MM.1S (cell line): ENCODE measurements at regions not wholly inside any gene's neighbourhood (a gene's known extent, or its start where the extent isn't known, plus 50 kb on each side); places are given as distances from the start of the nearest gene placed in this dataset.

Experiments
- DNase-seq: peaks from one replicate; pipeline ENCODE4 v3.0.0-alpha.2; 2015
- H2AFZ ChIP-seq: fragments of 300-600 bp; sonication (generic); 2 replicates; pipeline ENCODE4 v1.6.0; 2016; ENCODE audit warnings: antibody characterized with exemption, low read length
- H3F3A ChIP-seq: fragments of 300-600 bp; sonication (generic); 2 replicates; pipeline ENCODE4 v1.6.1; 2016; ENCODE audit warnings: mild to moderate bottlenecking, antibody characterized with exemption, low read length, moderate library complexity, mixed read lengths; ENCODE audit not compliant: insufficient read depth
- H3K27ac ChIP-seq: fragments of 300-600 bp; sonication (generic); 2 replicates; pipeline ENCODE4 v1.5.1; 2016; ENCODE audit warnings: mild to moderate bottlenecking, low read length
- H3K27me3 ChIP-seq: fragments of 300-600 bp; sonication (generic); replicated peaks from 2 replicates; pipeline ENCODE4 v1.6.0; 2016; ENCODE audit warnings: low read length; ENCODE audit not compliant: insufficient read depth
- H3K36me3 ChIP-seq: fragments of 300-600 bp; sonication (generic); replicated peaks from 2 replicates; pipeline ENCODE4 v1.6.1; 2016; ENCODE audit warnings: mild to moderate bottlenecking, low read length, mixed read lengths; ENCODE audit not compliant: insufficient read depth
- H3K4me1 ChIP-seq: fragments of 300-600 bp; sonication (generic); 2 replicates; pipeline ENCODE4 v1.6.1; 2016; ENCODE audit warnings: low read length, mixed read lengths
- H3K4me2 ChIP-seq: fragments of 300-600 bp; sonication (generic); 2 replicates; pipeline ENCODE4 v1.6.0; 2016; ENCODE audit warnings: low read depth, low read length
- H3K4me3 ChIP-seq: fragments of 300-600 bp; sonication (generic); 2 replicates; pipeline ENCODE4 v1.5.1; 2016; ENCODE audit warnings: low read length, mixed read lengths
- H3K79me2 ChIP-seq: fragments of 300-600 bp; sonication (generic); 2 replicates; pipeline ENCODE4 v1.6.1; 2016; ENCODE audit warnings: mixed run types, low read length, mixed read lengths
- H3K9ac ChIP-seq: fragments of 300-600 bp; sonication (generic); 2 replicates; pipeline ENCODE4 v1.6.1; 2016; ENCODE audit warnings: low read length, mixed read lengths
- H3K9me2 ChIP-seq: fragments of 300-600 bp; sonication (generic); replicated peaks from 2 replicates; pipeline ENCODE4 v1.6.1; 2016; ENCODE audit warnings: mild to moderate bottlenecking, low read length, mixed read lengths; ENCODE audit not compliant: insufficient read depth
- H3K9me3 ChIP-seq: fragments of 300-600 bp; sonication (generic); replicated peaks from 2 replicates; pipeline ENCODE4 v1.6.1; 2016; ENCODE audit warnings: mild to moderate bottlenecking, low read length, mixed read lengths; ENCODE audit not compliant: insufficient read depth
- H4K20me1 ChIP-seq: fragments of 300-600 bp; sonication (generic); 2 replicates; pipeline ENCODE4 v1.6.1; 2016; ENCODE audit warnings: mild to moderate bottlenecking, low read length, moderate library complexity, mixed read lengths; ENCODE audit not compliant: insufficient read depth
- EZH2 ChIP-seq: fragments of 300-600 bp; sonication (generic); optimal IDR thresholded peaks from 2 replicates; pipeline ENCODE3; 2017; ENCODE audit warnings: low read depth, mild to moderate bottlenecking, antibody characterized with exemption, low read length, mixed read lengths
- EZH2phosphoT487 ChIP-seq: fragments of 300-600 bp; sonication (generic); IDR thresholded peaks from 2 replicates; pipeline ENCODE4 v1.6.1; 2018; ENCODE audit warnings: antibody characterized with exemption, low read length
- TF ChIP-seq, protein P1 (sequence below): fragments of 300-600 bp; sonication (generic); IDR thresholded peaks from 2 replicates; pipeline ENCODE4 v1.5.1; 2016; ENCODE audit warnings: antibody characterized with exemption, low read length, mixed read lengths

DNA sequence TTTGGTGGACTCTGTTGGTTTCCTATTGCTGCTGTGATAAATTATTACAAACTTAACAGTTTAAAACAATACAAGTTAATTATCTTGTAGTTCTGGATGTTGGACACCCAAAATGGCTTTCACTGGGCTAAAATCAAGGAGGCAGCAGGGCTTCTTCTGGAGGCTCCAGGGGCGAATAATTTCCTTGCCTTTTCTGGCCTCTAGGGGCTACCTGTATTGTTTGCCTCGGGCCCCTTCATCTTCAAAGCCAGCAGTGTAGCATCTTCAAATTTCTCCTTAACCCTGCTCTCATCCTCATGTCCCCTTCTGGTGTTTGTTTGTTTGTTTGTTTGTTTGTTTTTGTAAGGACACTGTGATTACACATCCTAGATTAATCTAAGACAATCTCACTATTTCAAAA lies 60.5 kb upstream of the ANKEF1 start:
- no peak for TF ChIP-seq EZH2phosphoT487
- TF ChIP-seq, protein P1, sequence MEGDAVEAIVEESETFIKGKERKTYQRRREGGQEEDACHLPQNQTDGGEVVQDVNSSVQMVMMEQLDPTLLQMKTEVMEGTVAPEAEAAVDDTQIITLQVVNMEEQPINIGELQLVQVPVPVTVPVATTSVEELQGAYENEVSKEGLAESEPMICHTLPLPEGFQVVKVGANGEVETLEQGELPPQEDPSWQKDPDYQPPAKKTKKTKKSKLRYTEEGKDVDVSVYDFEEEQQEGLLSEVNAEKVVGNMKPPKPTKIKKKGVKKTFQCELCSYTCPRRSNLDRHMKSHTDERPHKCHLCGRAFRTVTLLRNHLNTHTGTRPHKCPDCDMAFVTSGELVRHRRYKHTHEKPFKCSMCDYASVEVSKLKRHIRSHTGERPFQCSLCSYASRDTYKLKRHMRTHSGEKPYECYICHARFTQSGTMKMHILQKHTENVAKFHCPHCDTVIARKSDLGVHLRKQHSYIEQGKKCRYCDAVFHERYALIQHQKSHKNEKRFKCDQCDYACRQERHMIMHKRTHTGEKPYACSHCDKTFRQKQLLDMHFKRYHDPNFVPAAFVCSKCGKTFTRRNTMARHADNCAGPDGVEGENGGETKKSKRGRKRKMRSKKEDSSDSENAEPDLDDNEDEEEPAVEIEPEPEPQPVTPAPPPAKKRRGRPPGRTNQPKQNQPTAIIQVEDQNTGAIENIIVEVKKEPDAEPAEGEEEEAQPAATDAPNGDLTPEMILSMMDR: peak; percentile 32; the same call in 1 of the 2 replicates
- H4K20me1 ChIP-seq: no peaks in the 10 kb centered on the region
- DNase-seq: no peak

DNA sequence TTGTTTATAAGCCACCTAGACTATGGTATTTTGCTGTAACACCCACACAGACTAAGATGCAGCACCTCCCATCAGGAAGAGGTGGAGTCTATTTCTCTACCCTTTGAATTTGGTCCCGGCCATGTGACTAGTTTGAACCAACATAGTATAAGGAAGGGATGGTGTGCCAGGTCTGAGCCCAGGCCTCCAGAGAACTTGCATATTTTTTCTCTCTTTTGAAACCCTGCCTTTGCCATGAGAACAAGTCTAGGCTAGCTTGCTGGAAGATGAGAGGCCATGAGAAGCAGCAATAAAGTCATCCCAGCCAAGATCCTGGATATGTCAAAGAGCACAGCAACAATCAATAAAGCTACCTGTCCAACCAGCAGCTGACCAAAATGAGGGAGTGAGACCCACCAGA lies 63.0 kb upstream of the ANKEF1 start:
- Histone ChIP-seq H3K79me2 (no peaks in the 10 kb centered on the region), H3K9me2 (no peaks in the 10 kb centered on the region)
- TF ChIP-seq EZH2 (no peak), EZH2phosphoT487 (no peak)
- TF ChIP-seq, protein P1: no peak

More for the DNA sequence above, 60.5 kb upstream of the ANKEF1 start:
- Histone ChIP-seq H3K27ac (no peak overlapping the region), H3K4me2 (no peak overlapping the region), H3K4me3 (no peak overlapping the region), H3K4me1 (no peaks in the 10 kb centered on the region), H2AFZ (no peak overlapping the region), H3K79me2 (no peaks in the 10 kb centered on the region), H3K9me3 (no peaks in the 10 kb centered on the region), H3K27me3 (no peaks in the 10 kb centered on the region), H3F3A (no peaks in the 10 kb centered on the region), H3K9ac (no peak overlapping the region), H3K9me2 (no peaks in the 10 kb centered on the region), H3K36me3 (no peaks in the 10 kb centered on the region)

DNA sequence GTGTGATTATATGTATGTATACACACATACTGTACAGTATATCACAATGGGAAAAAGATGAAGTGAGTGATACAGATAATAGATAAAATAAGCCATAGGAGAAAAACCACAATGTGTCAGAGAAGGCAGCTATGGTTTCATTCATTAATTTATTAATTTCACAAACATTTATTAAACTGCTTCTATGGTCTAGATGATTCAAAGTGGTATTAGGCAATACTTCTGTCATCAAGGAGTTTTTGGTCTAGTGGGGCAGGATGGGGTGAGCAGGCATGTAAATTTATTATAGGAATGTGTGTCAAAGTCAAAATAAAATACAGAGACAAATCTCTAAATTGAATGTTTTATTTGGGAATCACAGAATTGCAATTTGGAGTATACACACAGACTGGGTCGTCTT lies 65.2 kb upstream of the ANKEF1 start:
- Histone ChIP-seq H3F3A (no peaks in the 10 kb centered on the region), H3K27me3 (no peaks in the 10 kb centered on the region), H3K9ac (no peak overlapping the region), H4K20me1 (no peaks in the 10 kb centered on the region), H3K9me3 (no peaks in the 10 kb centered on the region), H3K4me2 (no peak overlapping the region), H3K9me2 (no peaks in the 10 kb centered on the region), H3K4me3 (no peak overlapping the region), H3K4me1 (no peaks in the 10 kb centered on the region), H3K79me2 (no peaks in the 10 kb centered on the region), H2AFZ (no peak overlapping the region), H3K27ac (no peak overlapping the region), H3K36me3 (no peaks in the 10 kb centered on the region)
- no peak for TF ChIP-seq EZH2
- TF ChIP-seq EZH2phosphoT487: no peak
- TF ChIP-seq, protein P1: no peak
- DNase-seq: no peak

More for the DNA sequence above, 63.0 kb upstream of the ANKEF1 start:
- no peak overlapping the region for H3K4me3 ChIP-seq
- no peaks in the 10 kb centered on the region for H3K27me3 ChIP-seq
- no peaks in the 10 kb centered on the region for H4K20me1 ChIP-seq
- no peak for DNase-seq
- no peaks in the 10 kb centered on the region for H3F3A ChIP-seq
- H3K4me1 ChIP-seq: no peaks in the 10 kb centered on the region
- H3K4me2 ChIP-seq: no peak overlapping the region
- no peaks in the 10 kb centered on the region for H3K9me3 ChIP-seq
- H2AFZ ChIP-seq: 0 out of 2 replicates have a peak overlapping the region, but pooled peaks have one; percentile 19
- H3K9ac ChIP-seq: no peak overlapping the region
- H3K27ac ChIP-seq: no peak overlapping the region
- no peaks in the 10 kb centered on the region for H3K36me3 ChIP-seq
